Endothelial cell of umbilical vein (primary cell): ENCODE measurements at regions not wholly inside any gene's neighbourhood (a gene's known extent, or its start where the extent isn't known, plus 50 kb on each side); places are given as distances from the start of the nearest gene placed in this dataset.

Source experiments
- BruUV-seq: library from RNA; stranded (reverse); fragments of 400-500 nt; replicated peaks from 2 replicates; lab custom pipeline; 2021; lab: Mats Ljungman, UMichigan
- CTCF ChIA-PET: fragments of 300-600, 350-600 bp; sonication (Branson Sonifier 250); formaldehyde crosslinking; loops from one replicate; lab custom pipeline; 2021; ENCODE audit warnings: antibody characterized with exemption, inconsistent platforms; lab: Charles Lee
- POLR2A ChIA-PET: fragments of 300-600, 350-600 bp; sonication (Branson Sonifier 250); formaldehyde crosslinking; loops from one replicate; lab custom pipeline; 2021; ENCODE audit warnings: antibody characterized with exemption, inconsistent platforms; lab: Charles Lee
- DNase-seq: peaks from one replicate; pipeline ENCODE4 v3.0.0-alpha.2; 2011; ENCODE audit warnings: low read depth, low spot score
- FAIRE-seq: peaks from 2 replicates; lab custom pipeline; 2011; peaks lifted over from hg19 to GRCh38; lab: Jason Lieb, UNC
- H2AFZ ChIP-seq: 2 replicates; pipeline ENCODE4 v1.6.0; 2012; ENCODE audit warnings: low read depth, low read length, control low read depth, inconsistent platforms
- H3K27ac ChIP-seq: 2 replicates; pipeline ENCODE4 v1.5.1; 2011; ENCODE audit warnings: low read depth, mild to moderate bottlenecking, control low read depth, low read length, moderate library complexity; ENCODE audit not compliant: insufficient read depth
- H3K27me3 ChIP-seq, 2 experiments: 2 replicates each; pipeline versions ENCODE4 v1.6.0 to v1.6.1; 2011; ENCODE audit warnings: low read length in 2 of 2, mixed read lengths in 1 of 2; ENCODE audit not compliant: control insufficient read depth in 2 of 2, insufficient read depth in 2 of 2
- H3K36me3 ChIP-seq, 2 experiments: 2 replicates in 1 of 2; 3 replicates in 1 of 2; pipeline ENCODE4 v1.5.1; 2011; ENCODE audit warnings: low read length in 2 of 2, mild to moderate bottlenecking in 1 of 2, moderate library complexity in 1 of 2; ENCODE audit not compliant: control insufficient read depth in 2 of 2, insufficient read depth in 2 of 2; ENCODE audit errors: extremely low read depth in 1 of 2
- H3K4me1 ChIP-seq: 3 replicates; pipeline ENCODE4 v1.5.1; 2011; ENCODE audit warnings: mild to moderate bottlenecking, low read length; ENCODE audit not compliant: control insufficient read depth, insufficient read depth; ENCODE audit errors: extremely low read depth
- H3K4me2 ChIP-seq: 2 replicates; pipeline ENCODE4 v1.6.1; 2011; ENCODE audit warnings: low read length, control low read depth, mixed read lengths; ENCODE audit not compliant: insufficient read depth
- H3K4me3 ChIP-seq, 3 experiments: fragments of 200-600 bp in 1 of 3; sonication (generic), shearing (Covaris generic) in 1 of 3; replicated peaks in 1 of 3; 2 replicates each; pipeline ENCODE4 v1.5.1; 2011 to 2016; ENCODE audit warnings: control low read depth in 3 of 3, low read length in 3 of 3, mild to moderate bottlenecking in 2 of 3, inconsistent platforms in 1 of 3, low read depth in 1 of 3, moderate library complexity in 1 of 3; ENCODE audit not compliant: insufficient read depth in 1 of 3
- H3K79me2 ChIP-seq: 2 replicates; pipeline ENCODE4 v1.6.0; 2012; ENCODE audit warnings: low read length, inconsistent platforms; ENCODE audit not compliant: control insufficient read depth, insufficient read depth
- H3K9ac ChIP-seq: replicated peaks from 2 replicates; pipeline ENCODE3; 2011; ENCODE audit warnings: low read length, control low read depth; ENCODE audit not compliant: insufficient read depth; ENCODE audit errors: extremely low read depth
- H3K9me1 ChIP-seq: replicated peaks from 3 replicates; pipeline ENCODE4 v1.6.0; 2011; ENCODE audit warnings: mild to moderate bottlenecking, low read length; ENCODE audit not compliant: control insufficient read depth, insufficient read depth; ENCODE audit errors: extremely low read depth
- H3K9me3 ChIP-seq: replicated peaks from 2 replicates; pipeline ENCODE4 v1.5.1; 2012; ENCODE audit warnings: low read length, inconsistent platforms; ENCODE audit not compliant: control insufficient read depth, insufficient read depth
- H4K20me1 ChIP-seq: replicated peaks from 2 replicates; pipeline ENCODE3; 2011; ENCODE audit warnings: mild to moderate bottlenecking, low read length; ENCODE audit not compliant: control insufficient read depth, insufficient read depth; ENCODE audit errors: extremely low read depth
- EZH2 ChIP-seq: IDR thresholded peaks from 2 replicates; pipeline ENCODE4 v1.6.1; 2012; ENCODE audit warnings: borderline replicate concordance, low read depth, mild to moderate bottlenecking, moderate library complexity, low read length, inconsistent platforms; ENCODE audit not compliant: severe bottlenecking
- FOS ChIP-seq: IDR thresholded peaks from 2 replicates; pipeline ENCODE4 v1.6.1; 2011; ENCODE audit warnings: mild to moderate bottlenecking, low read length, moderate library complexity, borderline replicate concordance; ENCODE audit not compliant: insufficient read depth
- GATA2 ChIP-seq: IDR thresholded peaks from 2 replicates; pipeline ENCODE4 v1.7.0; 2011; ENCODE audit warnings: low read depth, mild to moderate bottlenecking, moderate library complexity, mixed read lengths, low read length; ENCODE audit not compliant: insufficient read length, insufficient read depth
- JUN ChIP-seq: IDR thresholded peaks from 2 replicates; pipeline ENCODE4 v1.6.1; 2011; ENCODE audit warnings: borderline replicate concordance, low read depth; ENCODE audit not compliant: insufficient read length, insufficient read depth
- MYC ChIP-seq: IDR thresholded peaks from one replicate; pipeline ENCODE4 v1.6.1; 2011; ENCODE audit warnings: mild to moderate bottlenecking, low read depth, low read length
- POLR2A ChIP-seq: IDR thresholded peaks from 2 replicates; pipeline ENCODE4 v1.6.1; 2012; ENCODE audit warnings: low read depth, mild to moderate bottlenecking, control low read depth, low read length
- POLR2AphosphoS5 ChIP-seq: IDR thresholded peaks from 2 replicates; pipeline ENCODE4 v1.6.1; 2012; ENCODE audit warnings: low read depth, mild to moderate bottlenecking, control low read depth, low read length, moderate library complexity; ENCODE audit not compliant: insufficient read depth
- dilution Hi-C: fragments of 300-500 bp; cut with MboI; formaldehyde crosslinking; loops from one replicate; pipeline ENCODE4 v1.15.0; 2019; ENCODE audit warnings: low sequenced_read_pairs; ENCODE audit not compliant: extremely low pct_ligation_motif_present
- intact Hi-C: fragments of 100-400 bp; cut with micrococcal nuclease; formaldehyde crosslinking; loops from one replicate; pipeline ENCODE4 v1.10.0; 2022
- TF ChIP-seq, protein P1 (sequence below): IDR thresholded peaks from 2 replicates; pipeline ENCODE4 v1.6.1; 2011; ENCODE audit not compliant: insufficient read depth, insufficient read length

DNA sequence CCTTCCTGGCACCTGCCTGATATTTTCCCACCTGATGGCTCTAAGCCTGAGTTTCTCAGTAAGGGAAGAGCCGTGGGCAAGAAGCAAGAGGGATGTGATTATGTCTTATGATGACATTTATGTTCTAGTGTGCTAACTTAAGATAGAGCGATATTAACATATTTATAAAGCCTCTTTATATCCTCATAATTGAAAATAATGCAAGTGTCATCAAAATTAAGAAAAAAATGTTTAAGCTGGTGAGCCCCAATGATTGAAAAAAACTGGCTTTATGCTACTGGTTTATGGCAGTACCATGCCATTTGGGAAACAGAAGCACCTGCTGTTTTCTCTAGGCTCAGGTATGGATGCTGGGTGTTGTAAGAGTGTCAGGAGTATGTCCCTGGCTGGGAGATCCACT, 431.5 kb upstream of the TPM1 start:
- POLR2A ChIA-PET, result no interaction called here
- Histone ChIP-seq H3K9me1 (no peaks in the 10 kb centered on the region), H3K4me2 (no peak overlapping the region), H4K20me1 (no peaks in the 10 kb centered on the region), H2AFZ (no peak overlapping the region), H3K4me1 (no peaks in the 10 kb centered on the region), H3K79me2 (no peaks in the 10 kb centered on the region), H3K36me3 (no peaks in the 10 kb centered on the region), H3K9ac (no peak overlapping the region), H3K4me3 (no peak overlapping the region), H3K27me3 (no peaks in the 10 kb centered on the region), H3K27ac (no peak overlapping the region), H3K9me3 (no peaks in the 10 kb centered on the region)
- dilution Hi-C loops, result no loop called here
- intact Hi-C loops, result no loop called here
- no peak for DNase-seq
- FAIRE-seq, result no peak
- TF ChIP-seq MYC (no peak), POLR2AphosphoS5 (no peak), FOS (no peak), POLR2A (no peak), JUN (no peak), GATA2 (no peak)
- TF ChIP-seq, protein P1, sequence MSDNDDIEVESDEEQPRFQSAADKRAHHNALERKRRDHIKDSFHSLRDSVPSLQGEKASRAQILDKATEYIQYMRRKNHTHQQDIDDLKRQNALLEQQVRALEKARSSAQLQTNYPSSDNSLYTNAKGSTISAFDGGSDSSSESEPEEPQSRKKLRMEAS, result no peak
- no TSS peak for BruUV-seq
- CTCF ChIA-PET, result no interaction called here

DNA sequence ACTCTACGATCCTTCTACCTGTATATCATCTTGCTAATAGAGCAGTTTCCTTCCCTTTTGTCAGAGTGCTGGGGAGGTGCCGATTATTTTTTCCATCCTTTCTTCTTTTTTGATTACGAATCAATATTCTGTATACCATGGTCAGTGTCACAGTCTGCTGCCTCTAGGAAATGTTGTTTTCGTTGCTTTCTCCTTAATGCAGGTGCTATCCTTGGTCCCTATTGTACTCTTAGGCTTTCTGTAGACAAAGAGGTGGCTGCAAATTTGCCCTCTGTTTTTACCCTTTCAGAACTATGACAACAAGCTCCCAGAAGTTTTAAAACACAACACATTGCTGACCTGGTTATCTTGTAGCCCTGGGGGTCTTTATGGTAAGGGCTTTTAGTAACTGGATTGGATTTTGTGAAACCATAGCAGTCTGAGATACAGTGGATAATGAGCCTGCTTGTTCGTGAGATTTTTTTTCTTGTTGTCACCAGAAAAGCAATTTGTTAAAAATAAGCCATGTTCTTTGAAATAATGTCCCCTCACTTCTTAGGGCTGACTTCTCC, 430.3 kb upstream of the TPM1 start:
- FAIRE-seq (no peak), DNase-seq (no peak)
- no TSS peak for BruUV-seq
- H3K4me2 ChIP-seq, result no peak overlapping the region
- intact Hi-C loops (no loop called here), dilution Hi-C loops (no loop called here)
- no peak overlapping the region for H2AFZ ChIP-seq
- H3K79me2 ChIP-seq, result no peaks in the 10 kb centered on the region
- H3K9ac ChIP-seq, result no peak overlapping the region
- H3K9me3 ChIP-seq, result no peaks in the 10 kb centered on the region
- no peaks in the 10 kb centered on the region for H4K20me1 ChIP-seq
- H3K4me3 ChIP-seq, result no peak overlapping the region
- CTCF ChIA-PET, result no interaction called here
- TF ChIP-seq EZH2, result no peak
- no peak for TF ChIP-seq POLR2AphosphoS5
- TF ChIP-seq GATA2, result no peak
- TF ChIP-seq, protein P1, result no peak
- no peaks in the 10 kb centered on the region for H3K9me1 ChIP-seq
- H3K27me3 ChIP-seq, result no peaks in the 10 kb centered on the region
- H3K36me3 ChIP-seq, result no peaks in the 10 kb centered on the region
- no peaks in the 10 kb centered on the region for H3K4me1 ChIP-seq
- no peak overlapping the region for H3K27ac ChIP-seq
- POLR2A ChIA-PET, result no interaction called here
